ENCODE measurements at regions not wholly inside any gene's neighbourhood (a gene's known extent, or its start where the extent isn't known, plus 50 kb on each side); places are given as distances from the start of the nearest gene placed in this dataset.

DNA sequence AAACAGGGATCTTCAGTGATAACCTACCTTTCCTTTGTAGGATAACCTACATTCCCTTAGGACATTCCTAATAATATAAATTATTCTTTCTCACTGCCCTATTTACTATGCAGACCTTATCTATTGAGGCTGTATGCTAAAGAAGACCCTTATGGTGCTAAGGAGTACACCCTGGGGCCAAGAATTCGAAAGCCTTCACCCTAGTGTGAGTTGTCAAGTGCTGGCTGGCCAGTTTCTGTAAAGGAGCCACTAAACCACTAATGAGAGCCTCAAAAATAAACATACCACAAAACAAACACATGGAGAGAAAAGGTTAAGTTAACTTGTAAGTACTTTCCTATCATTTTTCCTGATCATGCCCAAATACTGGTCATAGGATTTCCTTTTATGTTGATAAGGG lies 315.0 kb upstream of the CAMK1G start:
- TF ChIP-seq POLR2AphosphoS5 (IDR thresholded peaks at IDR 0.05; ENCODE audit: low read depth), result no peak
- TF ChIP-seq, protein P1, sequence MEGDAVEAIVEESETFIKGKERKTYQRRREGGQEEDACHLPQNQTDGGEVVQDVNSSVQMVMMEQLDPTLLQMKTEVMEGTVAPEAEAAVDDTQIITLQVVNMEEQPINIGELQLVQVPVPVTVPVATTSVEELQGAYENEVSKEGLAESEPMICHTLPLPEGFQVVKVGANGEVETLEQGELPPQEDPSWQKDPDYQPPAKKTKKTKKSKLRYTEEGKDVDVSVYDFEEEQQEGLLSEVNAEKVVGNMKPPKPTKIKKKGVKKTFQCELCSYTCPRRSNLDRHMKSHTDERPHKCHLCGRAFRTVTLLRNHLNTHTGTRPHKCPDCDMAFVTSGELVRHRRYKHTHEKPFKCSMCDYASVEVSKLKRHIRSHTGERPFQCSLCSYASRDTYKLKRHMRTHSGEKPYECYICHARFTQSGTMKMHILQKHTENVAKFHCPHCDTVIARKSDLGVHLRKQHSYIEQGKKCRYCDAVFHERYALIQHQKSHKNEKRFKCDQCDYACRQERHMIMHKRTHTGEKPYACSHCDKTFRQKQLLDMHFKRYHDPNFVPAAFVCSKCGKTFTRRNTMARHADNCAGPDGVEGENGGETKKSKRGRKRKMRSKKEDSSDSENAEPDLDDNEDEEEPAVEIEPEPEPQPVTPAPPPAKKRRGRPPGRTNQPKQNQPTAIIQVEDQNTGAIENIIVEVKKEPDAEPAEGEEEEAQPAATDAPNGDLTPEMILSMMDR (conservative IDR thresholded peaks at IDR 0.05; ENCODE audit: low read depth in 2 of 2), result no peak
- TF ChIP-seq EZH2 (IDR thresholded peaks at IDR 0.05; ENCODE audit: low read depth, unreplicated experiment), result no peak
- TF ChIP-seq, protein P2, sequence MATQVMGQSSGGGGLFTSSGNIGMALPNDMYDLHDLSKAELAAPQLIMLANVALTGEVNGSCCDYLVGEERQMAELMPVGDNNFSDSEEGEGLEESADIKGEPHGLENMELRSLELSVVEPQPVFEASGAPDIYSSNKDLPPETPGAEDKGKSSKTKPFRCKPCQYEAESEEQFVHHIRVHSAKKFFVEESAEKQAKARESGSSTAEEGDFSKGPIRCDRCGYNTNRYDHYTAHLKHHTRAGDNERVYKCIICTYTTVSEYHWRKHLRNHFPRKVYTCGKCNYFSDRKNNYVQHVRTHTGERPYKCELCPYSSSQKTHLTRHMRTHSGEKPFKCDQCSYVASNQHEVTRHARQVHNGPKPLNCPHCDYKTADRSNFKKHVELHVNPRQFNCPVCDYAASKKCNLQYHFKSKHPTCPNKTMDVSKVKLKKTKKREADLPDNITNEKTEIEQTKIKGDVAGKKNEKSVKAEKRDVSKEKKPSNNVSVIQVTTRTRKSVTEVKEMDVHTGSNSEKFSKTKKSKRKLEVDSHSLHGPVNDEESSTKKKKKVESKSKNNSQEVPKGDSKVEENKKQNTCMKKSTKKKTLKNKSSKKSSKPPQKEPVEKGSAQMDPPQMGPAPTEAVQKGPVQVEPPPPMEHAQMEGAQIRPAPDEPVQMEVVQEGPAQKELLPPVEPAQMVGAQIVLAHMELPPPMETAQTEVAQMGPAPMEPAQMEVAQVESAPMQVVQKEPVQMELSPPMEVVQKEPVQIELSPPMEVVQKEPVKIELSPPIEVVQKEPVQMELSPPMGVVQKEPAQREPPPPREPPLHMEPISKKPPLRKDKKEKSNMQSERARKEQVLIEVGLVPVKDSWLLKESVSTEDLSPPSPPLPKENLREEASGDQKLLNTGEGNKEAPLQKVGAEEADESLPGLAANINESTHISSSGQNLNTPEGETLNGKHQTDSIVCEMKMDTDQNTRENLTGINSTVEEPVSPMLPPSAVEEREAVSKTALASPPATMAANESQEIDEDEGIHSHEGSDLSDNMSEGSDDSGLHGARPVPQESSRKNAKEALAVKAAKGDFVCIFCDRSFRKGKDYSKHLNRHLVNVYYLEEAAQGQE (IDR thresholded peaks at IDR 0.05; ENCODE audit: unreplicated experiment), result no peak
- TF ChIP-seq, protein P3, sequence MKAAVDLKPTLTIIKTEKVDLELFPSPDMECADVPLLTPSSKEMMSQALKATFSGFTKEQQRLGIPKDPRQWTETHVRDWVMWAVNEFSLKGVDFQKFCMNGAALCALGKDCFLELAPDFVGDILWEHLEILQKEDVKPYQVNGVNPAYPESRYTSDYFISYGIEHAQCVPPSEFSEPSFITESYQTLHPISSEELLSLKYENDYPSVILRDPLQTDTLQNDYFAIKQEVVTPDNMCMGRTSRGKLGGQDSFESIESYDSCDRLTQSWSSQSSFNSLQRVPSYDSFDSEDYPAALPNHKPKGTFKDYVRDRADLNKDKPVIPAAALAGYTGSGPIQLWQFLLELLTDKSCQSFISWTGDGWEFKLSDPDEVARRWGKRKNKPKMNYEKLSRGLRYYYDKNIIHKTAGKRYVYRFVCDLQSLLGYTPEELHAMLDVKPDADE (IDR thresholded peaks at IDR 0.05), result no peak
- no peak for TF ChIP-seq EZH2phosphoT487 (IDR thresholded peaks at IDR 0.05; ENCODE audit: unreplicated experiment)

All from GM23338 (cell line).